GM19043 (cell line): ENCODE measurements at regions not wholly inside any gene's neighbourhood (a gene's known extent, or its start where the extent isn't known, plus 50 kb on each side); places are given as distances from the start of the nearest gene placed in this dataset.
A peak's percentile ranks its signal among the peaks of the same experiment; 100 is the strongest.
"Not testable (repeated sequence)": the region's sequence is repeated elsewhere in the genome, so short reads cannot be mapped to it uniquely, and the experiment has no call there.

Experiments used
- ATAC-seq: cut with Tn5 transposase; IDR thresholded peaks from one replicate; pipeline ENCODE4 v1.9.1; 2021; ENCODE audit warnings: low read depth; ENCODE audit not compliant: unreplicated experiment

GRCh38 chr3:191148131-191148530 lies 50.9 kb upstream of the OSTN start:
- no peak for ATAC-seq

DNA sequence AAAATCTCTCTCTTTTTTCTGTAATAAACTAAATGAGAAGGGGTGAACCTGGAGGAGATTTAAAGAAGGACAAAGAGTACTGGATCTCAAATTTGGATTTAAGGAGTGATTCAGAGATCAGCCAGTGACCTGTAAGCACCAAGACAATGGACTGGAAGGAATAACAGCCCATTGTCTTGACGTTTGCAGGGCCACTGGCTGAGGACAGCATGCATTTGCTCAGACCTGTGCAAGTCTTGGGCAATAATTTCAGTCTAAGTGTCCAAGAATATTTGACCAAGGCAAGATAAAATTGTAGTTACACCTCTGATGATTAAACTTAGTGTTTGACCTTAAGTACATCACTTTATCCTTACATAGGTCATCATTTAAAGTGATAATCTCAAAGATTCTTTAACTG lies 55.8 kb upstream of the OSTN start:
- ATAC-seq: no peak

GRCh38 chr3:191141728-191142127 lies 57.3 kb upstream of the OSTN start:
- no peak for ATAC-seq

DNA sequence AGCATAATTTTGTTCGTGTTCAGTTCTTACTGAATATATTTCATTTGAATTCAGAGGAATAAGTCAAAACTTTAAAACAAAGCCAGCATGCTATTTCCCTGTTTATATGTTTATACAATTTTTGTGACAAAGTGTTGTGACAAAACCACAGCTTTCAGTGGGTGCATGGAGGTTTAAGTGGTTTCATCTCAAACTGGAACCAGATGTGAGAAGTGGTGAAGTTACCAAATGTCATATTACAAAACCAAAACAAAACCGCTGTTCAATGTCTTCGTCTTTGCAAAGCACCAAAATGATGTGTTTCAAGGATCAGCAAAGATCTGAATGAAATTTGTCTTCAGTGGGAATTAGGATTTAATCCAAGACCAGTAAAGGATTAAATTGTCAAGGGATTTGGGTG lies 59.3 kb upstream of the OSTN start:
- peak; percentile 62 for ATAC-seq

DNA sequence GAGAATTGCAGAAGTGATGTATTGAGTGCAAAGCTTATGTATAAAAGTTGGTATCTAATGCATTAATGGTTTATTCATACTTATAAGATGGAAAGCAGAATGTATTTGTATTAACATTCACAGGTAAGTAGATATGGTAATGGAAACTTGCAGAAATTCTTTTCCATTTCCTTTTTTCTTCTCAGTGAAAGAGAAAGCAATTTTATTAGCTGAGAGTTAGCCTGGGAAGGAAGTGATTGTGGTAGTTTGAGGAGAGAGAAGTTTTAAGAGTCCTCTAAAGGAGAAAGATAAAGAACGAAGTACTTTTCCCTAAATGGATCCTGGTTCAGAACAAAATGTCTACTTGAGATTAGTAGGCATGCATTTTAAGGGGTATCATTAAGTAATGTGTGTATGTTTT lies 60.1 kb upstream of the OSTN start:
- ATAC-seq: no peak

- no peak for ATAC-seq
Observed at GRCh38 chr3:191137708-191138107, 61.3 kb upstream of the OSTN start.

GRCh38 chr3:191136347-191136746 lies 62.7 kb upstream of the OSTN start:
- no peak for ATAC-seq

GRCh38 chr3:191135175-191135574 lies 63.9 kb upstream of the OSTN start:
- no peak for ATAC-seq

DNA sequence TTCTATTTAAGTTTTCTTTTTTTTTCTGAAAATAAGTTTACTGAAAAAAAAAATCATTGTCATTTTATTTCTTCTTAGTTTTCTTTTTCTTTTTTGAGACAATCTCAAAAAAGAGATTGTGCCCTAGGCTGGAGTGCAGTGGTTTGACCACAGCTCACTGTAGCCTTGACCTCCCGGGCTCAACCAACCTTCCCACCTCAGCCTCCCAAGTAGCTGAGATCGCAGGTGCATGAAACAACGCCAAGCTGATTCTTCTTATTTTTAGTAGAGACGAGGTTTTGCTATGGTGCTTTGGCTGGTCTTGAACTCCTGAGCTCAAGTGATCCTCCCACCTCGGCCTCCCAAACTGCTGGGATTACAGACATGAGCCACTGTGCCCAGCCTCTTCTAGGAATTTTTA lies 65.7 kb upstream of the OSTN start:
- no peak for ATAC-seq

GRCh38 chr3:191131305-191131704 lies 67.7 kb upstream of the OSTN start:
- ATAC-seq: no peak

DNA sequence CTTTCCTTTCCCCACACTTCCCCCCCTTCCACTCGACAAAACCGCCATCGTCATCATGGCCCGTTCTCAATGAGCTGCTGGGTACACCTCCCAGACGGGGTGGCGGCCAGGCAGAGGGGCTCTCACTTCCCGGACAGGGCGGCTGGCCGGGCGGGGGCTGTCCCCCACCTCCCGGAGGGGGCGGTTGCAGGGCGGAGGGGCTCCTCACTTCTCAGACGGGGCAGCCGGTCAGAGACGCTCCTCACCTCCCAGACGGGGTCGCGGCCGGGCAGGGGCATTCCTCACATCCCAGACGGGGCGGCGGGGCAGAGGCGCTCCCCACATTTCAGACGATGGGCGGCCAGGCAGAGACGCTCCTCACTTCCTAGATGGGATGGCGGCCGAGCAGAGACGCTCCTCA lies 74.2 kb upstream of the OSTN start:
- not testable (repeated sequence) for ATAC-seq

- ATAC-seq: no peak
Observed at GRCh38 chr3:191123946-191124345, 75.1 kb upstream of the OSTN start.

DNA sequence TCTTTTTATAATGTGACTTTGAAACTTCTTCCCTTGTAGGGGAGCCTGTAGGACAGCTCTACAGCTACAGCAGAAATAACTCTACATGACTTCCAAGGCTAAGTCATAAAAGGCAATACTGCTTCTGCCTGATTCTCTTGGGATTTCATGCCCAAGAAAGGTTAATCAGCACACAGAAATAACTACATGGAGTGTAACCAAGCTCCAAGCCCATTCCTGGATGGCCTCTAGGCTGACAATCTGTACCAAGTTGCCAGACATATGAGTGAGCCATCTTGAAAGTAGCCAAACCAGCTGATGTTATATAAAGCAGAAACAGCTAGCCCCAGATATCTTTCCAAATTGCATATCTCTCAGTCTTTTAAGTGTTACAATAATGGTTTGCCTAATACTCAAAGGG lies 75.8 kb upstream of the OSTN start:
- ATAC-seq: no peak

- ATAC-seq: peak; percentile 72
Observed at GRCh38 chr3:191120447-191121298, 78.4 kb upstream of the OSTN start.

- peak; percentile 75 for ATAC-seq
Observed at GRCh38 chr3:191119415-191120295, 79.4 kb upstream of the OSTN start.

DNA sequence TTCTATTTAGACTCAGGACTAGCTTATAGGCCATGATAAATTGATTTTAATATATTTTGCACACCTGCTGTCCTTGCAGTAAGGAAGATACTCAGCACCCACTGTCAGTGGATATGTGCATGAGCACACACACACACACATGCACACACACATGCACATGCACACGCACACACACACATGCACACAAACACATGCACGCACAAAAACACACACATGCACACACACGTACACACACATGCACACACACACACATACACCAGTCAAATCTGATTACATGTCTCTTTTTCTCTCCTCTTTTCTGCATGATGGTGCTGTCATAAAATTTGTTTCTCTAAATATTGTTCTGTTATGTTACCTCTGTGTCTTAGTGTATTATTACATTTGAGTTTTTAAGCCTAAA lies 87.3 kb upstream of the OSTN start:
- ATAC-seq: no peak

DNA sequence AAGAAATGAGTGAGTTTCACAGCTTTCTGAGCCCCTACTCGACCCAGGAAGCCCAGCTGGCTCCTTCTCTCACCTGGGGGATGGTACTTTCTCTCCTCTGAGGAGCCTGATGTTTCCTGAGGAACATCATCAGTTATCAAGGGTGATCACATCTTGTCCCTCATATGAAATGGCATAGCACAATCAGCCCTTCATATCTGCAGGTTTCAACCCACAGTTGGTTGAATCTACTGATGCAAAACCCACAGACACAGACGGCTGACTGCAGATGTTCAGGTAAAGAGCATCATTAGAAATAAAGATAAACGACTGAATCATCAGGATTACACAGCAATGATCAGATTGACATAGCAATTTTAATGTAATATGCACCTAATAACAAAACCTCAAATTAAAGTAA lies 93.6 kb upstream of the OSTN start:
- ATAC-seq: peak; percentile 91

- no peak for ATAC-seq
Observed at GRCh38 chr3:191100516-191100915, 98.5 kb upstream of the OSTN start.

- ATAC-seq: no peak
Observed at GRCh38 chr3:191094057-191094845, 104.8 kb upstream of the OSTN start.

- ATAC-seq: no peak
Observed at GRCh38 chr3:191087391-191087790, 111.7 kb upstream of the OSTN start.

- no peak for ATAC-seq
Observed at GRCh38 chr3:191085091-191085490, 114.0 kb upstream of the OSTN start.
